NOMO-1 treated with DMSO at 0.1 percent for 48 hours (cell line): ENCODE measurements at regions not wholly inside any gene's neighbourhood (a gene's known extent, or its start where the extent isn't known, plus 50 kb on each side); places are given as distances from the start of the nearest gene placed in this dataset.
A peak's percentile ranks its signal among the peaks of the same experiment; 100 is the strongest.
"Not testable (repeated sequence)": the region's sequence is repeated elsewhere in the genome, so short reads cannot be mapped to it uniquely, and the experiment has no call there.

Experiments
- DNase-seq: peaks from one replicate; lab custom pipeline; 2025; ENCODE audit not compliant: unreplicated experiment; lab: John Stamatoyannopoulos, UW

- DNase-seq = no peak
Measured at GRCh38 chr11:122604621-122605020, 50.9 kb upstream of the UBASH3B start.

GRCh38 chr11:122601141-122602125 is 54.1 kb upstream of the UBASH3B start:
- peak; percentile 16 for DNase-seq

GRCh38 chr11:122600290-122600689 is 55.2 kb upstream of the UBASH3B start:
- no peak for DNase-seq

GRCh38 chr11:122599434-122599833 is 56.1 kb upstream of the UBASH3B start:
- no peak for DNase-seq

GRCh38 chr11:122598971-122599370 is 56.6 kb upstream of the UBASH3B start:
- DNase-seq = no peak

GRCh38 chr11:122597511-122597910 is 58.0 kb upstream of the UBASH3B start:
- DNase-seq = no peak

- DNase-seq = no peak
Measured at GRCh38 chr11:122594986-122595645, 60.4 kb upstream of the UBASH3B start.

- no peak for DNase-seq
Measured at GRCh38 chr11:122593473-122594420, 61.8 kb upstream of the UBASH3B start.

GRCh38 chr11:122592641-122593040 is 62.9 kb upstream of the UBASH3B start:
- DNase-seq = no peak

GRCh38 chr11:122584670-122585069 is 70.9 kb upstream of the UBASH3B start:
- no peak for DNase-seq

- not testable (repeated sequence) for DNase-seq
Measured at GRCh38 chr11:122580071-122580470, 75.5 kb upstream of the UBASH3B start.

- DNase-seq = no peak
Measured at GRCh38 chr11:122578171-122578825, 77.2 kb upstream of the UBASH3B start.

- DNase-seq = no peak
Measured at GRCh38 chr11:122572592-122572991, 82.9 kb upstream of the UBASH3B start.

GRCh38 chr11:122563761-122564160 is 91.8 kb upstream of the UBASH3B start:
- no peak for DNase-seq

- DNase-seq = no peak
Measured at GRCh38 chr11:122559734-122560382, 95.7 kb upstream of the UBASH3B start.

- DNase-seq = not testable (repeated sequence)
Measured at GRCh38 chr11:122559218-122559617, 96.3 kb upstream of the UBASH3B start.

- DNase-seq = not testable (repeated sequence)
Measured at GRCh38 chr11:122557163-122557562, 98.4 kb upstream of the UBASH3B start.

GRCh38 chr11:122556605-122557004 is 98.9 kb upstream of the UBASH3B start:
- DNase-seq = peak; percentile 49

GRCh38 chr11:122538060-122538459 is 117.5 kb upstream of the UBASH3B start:
- no peak for DNase-seq

- DNase-seq = no peak
Measured at GRCh38 chr11:122524898-122525297, 130.6 kb upstream of the UBASH3B start.
